ENCODE measurements at regions not wholly inside any gene's neighbourhood (a gene's known extent, or its start where the extent isn't known, plus 50 kb on each side); places are given as distances from the start of the nearest gene placed in this dataset.

GRCh38 chr2:144237830-144238627 is 281.9 kb downstream of the ZEB2 start:
- H3K27ac ChIP-seq = peak overlapping the region in 1 of 2 donors; percentile 30
- no peak for DNase-seq (ENCODE audit: low spot score)

GRCh38 chr2:144237108-144237507 is 282.8 kb downstream of the ZEB2 start:
- Histone ChIP-seq H3K4me3 (no peak overlapping the region), H3K27ac (no peak overlapping the region)
- DNase-seq (ENCODE audit: low spot score) = no peak
- TF ChIP-seq, protein P1, sequence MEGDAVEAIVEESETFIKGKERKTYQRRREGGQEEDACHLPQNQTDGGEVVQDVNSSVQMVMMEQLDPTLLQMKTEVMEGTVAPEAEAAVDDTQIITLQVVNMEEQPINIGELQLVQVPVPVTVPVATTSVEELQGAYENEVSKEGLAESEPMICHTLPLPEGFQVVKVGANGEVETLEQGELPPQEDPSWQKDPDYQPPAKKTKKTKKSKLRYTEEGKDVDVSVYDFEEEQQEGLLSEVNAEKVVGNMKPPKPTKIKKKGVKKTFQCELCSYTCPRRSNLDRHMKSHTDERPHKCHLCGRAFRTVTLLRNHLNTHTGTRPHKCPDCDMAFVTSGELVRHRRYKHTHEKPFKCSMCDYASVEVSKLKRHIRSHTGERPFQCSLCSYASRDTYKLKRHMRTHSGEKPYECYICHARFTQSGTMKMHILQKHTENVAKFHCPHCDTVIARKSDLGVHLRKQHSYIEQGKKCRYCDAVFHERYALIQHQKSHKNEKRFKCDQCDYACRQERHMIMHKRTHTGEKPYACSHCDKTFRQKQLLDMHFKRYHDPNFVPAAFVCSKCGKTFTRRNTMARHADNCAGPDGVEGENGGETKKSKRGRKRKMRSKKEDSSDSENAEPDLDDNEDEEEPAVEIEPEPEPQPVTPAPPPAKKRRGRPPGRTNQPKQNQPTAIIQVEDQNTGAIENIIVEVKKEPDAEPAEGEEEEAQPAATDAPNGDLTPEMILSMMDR (IDR thresholded peaks at IDR 0.05) = no peak

More at GRCh38 chr2:144237830-144238627, 281.9 kb downstream of the ZEB2 start:
- TF ChIP-seq, protein P1 (IDR thresholded peaks at IDR 0.05) = no peak
- no peak overlapping the region for H3K4me3 ChIP-seq

DNA sequence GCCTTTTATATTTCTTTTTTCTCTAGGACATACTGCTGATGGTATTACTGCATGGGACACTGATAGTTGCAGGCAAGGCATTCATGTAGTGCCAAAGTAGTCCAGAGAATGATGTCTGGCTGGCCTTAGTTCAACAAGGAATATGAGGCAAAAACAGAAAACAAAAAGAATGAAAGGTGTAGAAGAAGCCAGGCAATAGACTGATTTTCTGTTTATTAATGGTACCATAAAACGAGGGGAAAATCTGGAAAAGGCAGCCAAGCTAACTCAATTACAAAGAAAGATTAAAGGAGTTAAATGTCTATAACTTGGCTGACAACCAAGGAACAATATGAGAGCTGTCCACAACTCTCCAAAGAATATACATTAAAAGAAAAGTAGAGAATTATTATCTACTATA is 284.9 kb downstream of the ZEB2 start:
- Histone ChIP-seq H3K4me3 (no peak overlapping the region), H3K27ac (no peak overlapping the region)
- no peak for DNase-seq (ENCODE audit: low spot score)
- TF ChIP-seq, protein P1 (IDR thresholded peaks at IDR 0.05) = no peak

DNA sequence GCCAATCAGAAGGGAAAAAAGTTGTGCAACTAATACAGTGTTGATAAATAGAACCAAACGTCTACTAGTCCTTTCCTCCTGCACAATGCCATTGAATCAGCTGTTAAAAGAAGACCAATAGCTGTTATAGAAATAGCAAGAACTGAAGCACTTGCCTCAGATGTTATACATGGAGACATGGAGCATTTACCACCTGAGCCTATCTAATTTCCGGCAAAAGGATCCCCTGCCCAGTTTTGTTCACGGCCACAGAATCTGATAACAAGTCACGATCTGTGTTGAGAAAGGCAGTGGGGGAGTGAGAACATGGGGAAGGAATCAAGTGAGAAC is 285.4 kb downstream of the ZEB2 start:
- TF ChIP-seq, protein P1 (IDR thresholded peaks at IDR 0.05) = no peak
- DNase-seq (ENCODE audit: low spot score) = no peak
- H3K27ac ChIP-seq = no peak overlapping the region
- H3K4me3 ChIP-seq = no peak overlapping the region

DNA sequence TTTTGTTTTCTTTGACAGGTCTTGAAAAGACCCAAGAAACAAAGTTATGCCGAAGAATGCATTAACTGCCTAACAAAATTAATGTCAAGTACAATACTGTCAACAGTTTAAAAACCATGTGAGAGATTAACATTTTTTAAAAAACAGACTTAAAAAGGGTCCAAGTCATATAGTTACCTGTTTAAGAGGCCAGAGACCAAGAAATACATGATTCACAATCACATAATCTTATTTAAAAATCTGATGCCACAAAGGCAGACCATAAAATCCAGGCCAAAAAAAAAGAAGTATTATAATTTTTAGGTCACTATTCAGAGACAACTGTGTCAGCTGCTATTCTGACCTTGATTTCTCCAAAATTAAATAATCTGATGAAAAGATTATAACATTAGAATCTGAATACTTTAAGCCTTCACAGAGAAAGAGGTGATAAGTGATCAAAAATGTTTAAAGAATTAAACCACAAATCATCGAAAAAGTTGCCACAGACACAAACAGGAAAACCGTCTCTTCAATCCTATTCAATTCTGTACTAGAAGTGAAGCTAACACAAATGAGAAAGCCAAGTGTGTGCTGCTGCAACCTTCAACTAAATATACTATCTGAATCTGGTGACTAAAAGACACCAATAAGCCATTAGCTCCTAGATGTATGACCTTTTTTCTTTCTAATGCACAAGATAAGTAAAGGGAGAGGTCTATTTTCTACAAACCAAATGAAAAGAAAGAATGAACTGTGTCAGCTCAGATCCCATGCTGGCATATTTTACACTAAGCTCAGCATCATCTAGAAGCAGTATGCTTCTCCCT is 286.0 kb downstream of the ZEB2 start:
- TF ChIP-seq, protein P1 (IDR thresholded peaks at IDR 0.05) = no peak
- no peak overlapping the region for H3K4me3 ChIP-seq
- H3K27ac ChIP-seq = no peak overlapping the region
- no peak for DNase-seq (ENCODE audit: low spot score)

DNA sequence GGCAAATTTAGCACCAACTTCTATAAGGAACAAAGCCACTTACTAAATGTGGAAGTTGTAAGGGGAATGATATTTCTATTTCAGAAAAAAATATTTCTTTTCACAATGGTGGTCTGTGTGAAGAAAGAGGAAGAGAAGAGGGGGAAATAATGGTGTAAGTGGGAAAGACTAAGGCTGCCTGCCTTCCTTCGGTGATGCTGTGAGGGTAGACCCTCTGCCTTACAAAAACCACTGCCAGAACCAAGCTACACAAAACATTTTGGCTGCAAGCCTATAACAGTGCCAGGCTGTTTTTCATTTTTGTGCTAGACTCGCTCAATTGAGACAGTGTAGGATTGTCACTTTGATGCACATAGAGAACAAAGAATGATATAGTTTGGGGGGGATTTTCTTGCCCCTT is 286.6 kb downstream of the ZEB2 start:
- TF ChIP-seq, protein P1 (IDR thresholded peaks at IDR 0.05) = no peak
- H3K4me3 ChIP-seq = no peak overlapping the region
- no peak overlapping the region for H3K27ac ChIP-seq
- no peak for DNase-seq (ENCODE audit: low spot score)

Data from coronary artery (tissue), 2 donors.